Stimulated activated effector memory CD8-positive, alpha-beta T cell treated with anti-CD3 and anti-CD28 coated beads, Interleukin-12 subunit alpha, Interleukin-12 subunit beta, amount 100 ng/mL, for 72 hours (primary cell): ENCODE measurements at regions not wholly inside any gene's neighbourhood (a gene's known extent, or its start where the extent isn't known, plus 50 kb on each side); places are given as distances from the start of the nearest gene placed in this dataset.
A peak's percentile ranks its signal among the peaks of the same experiment; 100 is the strongest.

Experiments
- ATAC-seq: fragments of 150-1000 bp; cut with Tn5 transposase; 2 replicates; pipeline ENCODE4 v1.10.0; 2021
- DNase-seq, 2 donors: peaks; one replicate each; pipeline ENCODE4 v3.0.0; 2021 to 2022; ENCODE audit warnings: low spot score in 2 of 2
- H3K27ac Mint-ChIP-seq: one replicate; pipeline ENCODE4 v1.8.0; 2022; ENCODE audit warnings: mild to moderate bottlenecking, mixed read lengths
- H3K36me3 Mint-ChIP-seq: one replicate; pipeline ENCODE4 v1.8.0; 2022; ENCODE audit warnings: mild to moderate bottlenecking, mixed read lengths
- H3K4me1 Mint-ChIP-seq: one replicate; pipeline ENCODE4 v1.8.0; 2022; ENCODE audit warnings: mixed read lengths
- H3K4me3 Mint-ChIP-seq: one replicate; pipeline ENCODE4 v1.8.0; 2022; ENCODE audit warnings: mild to moderate bottlenecking, mixed read lengths
- H3K9me3 Mint-ChIP-seq: one replicate; pipeline ENCODE4 v1.8.0; 2022; ENCODE audit warnings: mixed read lengths

DNA sequence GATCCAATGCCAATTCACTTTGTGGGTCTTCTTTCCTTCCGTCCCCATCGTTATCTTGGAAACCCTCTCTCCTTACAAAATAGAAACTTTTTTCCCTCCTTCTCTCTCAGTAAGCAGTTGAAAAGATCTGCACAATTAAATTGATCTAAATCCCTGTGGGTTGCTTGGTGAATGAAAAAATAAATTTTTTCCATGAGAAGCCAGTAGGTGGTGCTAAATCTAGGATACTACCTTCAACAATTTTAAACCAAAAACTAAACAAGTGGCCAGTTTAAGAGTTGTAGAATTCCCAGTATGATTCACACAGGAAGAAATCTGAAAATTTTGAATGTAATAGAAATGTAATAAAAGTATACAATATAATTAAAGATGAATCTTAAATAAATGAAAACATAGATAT lies 990.3 kb upstream of the ZNF722 start:
- Mint-ChIP-seq H3K4me3 (no peak overlapping the region), H3K27ac (no peak overlapping the region), H3K4me1 (no peaks in the 10 kb centered on the region), H3K9me3 (peaks cover 14% of the 10 kb centered on the region), H3K36me3 (no peaks in the 10 kb centered on the region)
- DNase-seq, result no peak
- ATAC-seq, result no peak

DNA sequence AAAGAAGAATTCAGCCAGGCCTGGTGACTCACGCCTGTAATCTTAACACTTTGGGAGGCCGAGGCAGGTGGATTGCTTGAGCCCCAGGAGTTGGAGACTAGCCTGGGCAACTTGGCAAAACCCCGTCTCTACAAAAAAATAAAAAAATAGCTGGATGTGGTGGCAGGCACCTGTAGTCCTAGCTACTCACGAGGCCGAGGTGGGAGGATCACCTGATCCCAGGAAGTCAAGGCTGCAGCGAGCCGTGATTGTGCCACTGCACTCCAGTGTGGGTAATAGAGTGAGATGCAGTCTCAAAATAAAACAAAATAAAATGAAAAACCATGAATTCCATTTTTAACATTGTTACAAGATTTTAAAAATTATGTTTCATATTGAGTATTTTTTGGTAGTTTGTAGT lies 988.9 kb upstream of the ZNF722 start:
- peaks cover 10% of the 10 kb centered on the region for H3K9me3 Mint-ChIP-seq
- no peak overlapping the region for H3K4me3 Mint-ChIP-seq
- H3K27ac Mint-ChIP-seq, result no peak overlapping the region
- ATAC-seq, result no peak
- H3K36me3 Mint-ChIP-seq, result no peaks in the 10 kb centered on the region
- no peaks in the 10 kb centered on the region for H3K4me1 Mint-ChIP-seq
- DNase-seq, result no peak

DNA sequence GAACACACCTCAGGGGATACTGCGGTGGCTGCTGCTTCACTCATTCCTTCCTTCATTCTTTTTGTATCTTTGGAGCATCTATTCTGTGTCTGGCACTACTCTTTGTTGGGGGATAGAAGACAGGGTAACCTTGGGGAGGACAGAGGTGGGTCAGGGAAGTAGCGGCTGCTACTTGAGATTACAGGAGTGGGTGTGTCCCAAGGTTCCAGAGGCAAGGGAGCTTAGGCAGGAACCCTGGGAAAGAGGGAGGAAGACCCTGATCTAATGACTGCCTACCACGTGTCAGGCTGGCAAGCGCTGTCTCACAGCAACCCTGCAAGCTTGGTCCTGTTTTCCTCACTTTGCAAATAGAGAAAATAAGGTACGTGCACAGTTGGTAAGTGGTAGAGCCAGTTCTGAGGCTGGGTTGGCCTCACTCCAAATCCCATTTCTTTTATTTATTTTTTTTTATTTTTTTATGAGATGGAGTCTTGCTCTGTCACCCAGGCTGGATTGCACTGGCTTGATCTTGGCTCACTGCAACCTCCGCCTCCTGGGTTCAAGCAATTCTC lies 985.9 kb upstream of the ZNF722 start:
- peaks cover 18% of the 10 kb centered on the region for H3K9me3 Mint-ChIP-seq

DNA sequence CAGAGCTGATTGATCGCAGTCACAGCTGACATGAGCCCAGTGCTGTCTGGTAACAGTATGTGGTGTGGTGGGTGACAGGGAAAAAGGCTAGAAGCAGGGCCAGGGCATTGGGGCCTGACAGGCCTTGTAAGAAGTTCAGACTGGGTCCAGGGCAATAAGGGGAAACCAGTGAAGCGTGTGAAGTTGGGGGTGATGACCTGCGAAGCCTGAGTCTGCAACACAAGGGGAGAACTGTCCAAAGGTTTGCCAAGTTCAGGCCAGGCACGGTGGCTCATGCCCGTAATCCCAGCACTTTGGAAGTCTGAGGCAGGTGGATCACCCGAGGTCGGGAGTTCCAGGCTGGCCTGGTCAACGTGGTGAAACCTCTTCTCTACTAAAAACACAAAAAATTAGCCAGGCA lies 983.9 kb upstream of the ZNF722 start:
- H3K27ac Mint-ChIP-seq, result no peak overlapping the region
- no peak overlapping the region for H3K4me3 Mint-ChIP-seq
- DNase-seq (no peak), ATAC-seq (no peak)
- H3K36me3 Mint-ChIP-seq, result no peaks in the 10 kb centered on the region
- peaks cover 24% of the 10 kb centered on the region for H3K9me3 Mint-ChIP-seq
- H3K4me1 Mint-ChIP-seq, result no peaks in the 10 kb centered on the region

More for the DNA sequence above, 985.9 kb upstream of the ZNF722 start:
- no peaks in the 10 kb centered on the region for H3K4me1 Mint-ChIP-seq
- H3K36me3 Mint-ChIP-seq, result no peaks in the 10 kb centered on the region
- no peak for DNase-seq
- peak; percentile 40 for ATAC-seq
- H3K27ac Mint-ChIP-seq, result no peak overlapping the region
- H3K4me3 Mint-ChIP-seq, result no peak overlapping the region

DNA sequence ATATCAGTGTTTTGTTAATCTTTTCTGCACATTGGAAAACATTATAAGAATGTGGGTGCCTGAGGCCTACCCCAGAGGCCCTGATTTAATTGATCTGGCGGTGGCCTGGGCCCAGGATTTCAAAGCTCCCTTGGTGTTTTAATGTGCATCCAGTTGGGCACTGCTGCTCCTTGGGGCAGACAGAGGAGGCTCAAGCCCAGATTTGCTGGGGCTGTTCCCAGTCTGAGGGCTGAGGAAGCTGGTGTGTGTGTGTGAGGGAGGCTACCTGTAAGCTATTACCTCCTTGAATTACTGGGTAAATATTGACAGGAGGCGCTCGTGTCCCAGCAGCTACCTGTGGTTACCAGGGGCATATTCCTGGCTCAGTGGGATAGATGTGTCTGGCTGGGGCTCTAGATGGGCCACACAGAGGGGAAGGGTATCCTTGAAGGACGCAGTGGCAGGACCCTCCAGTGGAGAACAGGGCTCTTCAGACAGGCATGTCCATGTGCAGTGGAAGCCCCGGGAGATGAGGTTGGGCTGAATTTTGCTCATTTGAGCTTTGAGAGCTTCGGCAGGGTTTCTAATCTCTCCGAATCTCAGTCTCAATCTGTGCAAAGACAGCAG lies 975.4 kb upstream of the ZNF722 start:
- H3K4me3 Mint-ChIP-seq, result no peak overlapping the region
- H3K9me3 Mint-ChIP-seq, result peaks cover 21% of the 10 kb centered on the region
- DNase-seq (no peak), ATAC-seq (no peak)
- no peaks in the 10 kb centered on the region for H3K36me3 Mint-ChIP-seq
- no peak overlapping the region for H3K27ac Mint-ChIP-seq
- H3K4me1 Mint-ChIP-seq, result no peaks in the 10 kb centered on the region

DNA sequence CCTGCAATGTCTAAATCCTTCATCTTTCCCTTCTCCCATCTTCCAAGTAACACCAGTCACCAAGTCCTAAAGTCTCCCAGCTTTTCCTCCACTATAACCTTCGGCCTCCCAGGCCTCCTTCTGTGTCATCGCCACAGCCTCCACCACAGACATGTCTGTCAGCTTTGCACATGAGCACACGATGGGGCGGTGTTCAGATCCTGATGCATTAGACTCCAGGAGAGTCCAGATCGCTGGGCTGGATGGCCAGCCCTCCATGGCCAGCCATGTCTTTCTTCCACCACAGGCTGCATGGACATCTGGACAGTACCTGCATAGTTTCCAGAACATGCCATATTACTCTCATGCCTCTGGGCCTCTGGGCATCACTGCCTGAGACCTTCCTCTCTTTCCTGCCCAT lies 974.2 kb upstream of the ZNF722 start:
- no peaks in the 10 kb centered on the region for H3K36me3 Mint-ChIP-seq
- H3K4me3 Mint-ChIP-seq, result no peak overlapping the region
- H3K27ac Mint-ChIP-seq, result no peak overlapping the region
- no peak for DNase-seq
- H3K9me3 Mint-ChIP-seq, result peaks cover 18% of the 10 kb centered on the region
- no peak for ATAC-seq
- H3K4me1 Mint-ChIP-seq, result no peaks in the 10 kb centered on the region

DNA sequence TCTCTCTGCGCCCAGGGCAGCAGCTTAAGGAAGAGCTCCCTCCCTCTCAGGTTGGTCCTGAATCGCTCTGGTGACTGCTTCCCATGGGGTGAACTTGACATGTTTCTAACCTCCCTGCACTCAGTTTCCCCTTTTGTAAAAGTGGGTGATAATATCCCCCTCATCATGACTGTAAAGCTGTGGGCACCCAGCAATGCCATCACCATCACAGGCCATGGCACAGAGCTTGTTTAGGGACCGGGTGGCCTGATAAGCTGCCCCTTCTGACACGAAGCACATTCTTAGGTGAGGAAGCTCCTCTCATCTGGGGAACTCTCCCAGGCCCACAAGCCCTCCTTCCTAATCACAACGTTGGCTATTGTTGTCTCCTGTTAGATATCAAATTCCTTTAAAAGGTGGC lies 972.8 kb upstream of the ZNF722 start:
- H3K9me3 Mint-ChIP-seq, result peaks cover 19% of the 10 kb centered on the region
- no peak for ATAC-seq
- H3K27ac Mint-ChIP-seq, result no peak overlapping the region
- no peak for DNase-seq
- H3K36me3 Mint-ChIP-seq, result no peaks in the 10 kb centered on the region
- no peaks in the 10 kb centered on the region for H3K4me1 Mint-ChIP-seq
- H3K4me3 Mint-ChIP-seq, result no peak overlapping the region

DNA sequence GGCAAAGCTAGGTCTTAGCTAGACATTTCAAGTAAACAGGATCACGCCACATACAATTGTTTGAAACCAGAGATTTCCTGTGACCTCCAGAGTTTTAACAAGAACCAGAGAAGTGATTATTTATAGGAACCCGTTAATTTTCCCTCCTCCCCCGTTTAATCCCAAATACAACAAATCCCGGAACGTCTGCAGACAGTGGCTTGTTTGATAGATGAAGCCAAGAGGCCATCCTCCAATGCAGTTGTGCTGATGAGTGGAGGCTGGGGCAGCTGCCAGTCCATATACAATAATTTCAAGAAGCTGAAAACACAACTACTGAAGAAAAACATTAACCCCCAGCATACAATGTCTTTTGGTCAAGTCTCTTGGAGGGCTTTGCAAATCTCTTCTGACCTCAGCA lies 971.6 kb upstream of the ZNF722 start:
- Mint-ChIP-seq H3K36me3 (no peaks in the 10 kb centered on the region), H3K4me3 (no peak overlapping the region), H3K27ac (no peak overlapping the region), H3K9me3 (peaks cover 22% of the 10 kb centered on the region), H3K4me1 (no peaks in the 10 kb centered on the region)
- DNase-seq (no peak), ATAC-seq (no peak)

DNA sequence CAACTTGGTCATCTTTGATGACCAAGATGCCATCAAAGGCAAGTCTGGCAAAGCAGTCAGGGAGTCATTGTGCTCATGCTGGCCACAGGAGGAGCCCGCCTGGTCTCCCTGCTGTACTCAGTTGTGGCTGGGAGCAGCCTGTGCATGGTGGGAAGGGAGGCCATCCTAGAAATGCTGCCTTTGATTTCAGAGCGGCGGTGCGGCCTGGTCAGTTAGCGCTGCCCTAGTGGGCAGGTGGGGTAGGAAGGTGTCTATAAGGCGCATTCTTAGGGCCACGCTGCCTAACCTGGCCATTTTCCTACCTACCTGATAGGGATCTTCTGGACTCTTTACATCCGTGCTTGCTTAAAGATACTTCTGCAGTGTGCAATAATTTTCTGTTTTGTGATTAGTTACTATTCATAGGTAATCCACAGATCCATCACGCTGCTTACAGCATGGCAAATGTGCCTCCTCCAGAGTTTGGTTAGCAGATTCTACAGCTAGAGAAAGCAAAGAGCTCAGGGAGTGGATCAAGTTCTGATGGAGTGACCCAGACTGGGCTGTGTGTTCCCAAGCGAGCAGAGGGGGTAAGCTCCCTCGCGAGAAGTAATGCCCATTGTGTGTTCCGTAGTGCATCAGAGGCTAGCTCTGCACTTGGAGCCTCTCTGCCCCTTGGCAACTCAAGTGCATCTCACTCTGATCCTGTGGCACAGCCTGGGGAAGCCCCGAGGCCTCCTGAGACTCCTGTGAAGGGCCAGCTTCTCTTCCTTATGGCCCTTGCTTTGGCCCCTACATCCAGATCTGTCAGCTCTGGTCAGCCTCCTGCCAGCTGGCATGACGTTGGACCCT lies 970.1 kb upstream of the ZNF722 start:
- Mint-ChIP-seq H3K9me3 (peaks cover 24% of the 10 kb centered on the region), H3K4me3 (no peak overlapping the region), H3K36me3 (no peaks in the 10 kb centered on the region), H3K4me1 (no peaks in the 10 kb centered on the region), H3K27ac (no peak overlapping the region)
- DNase-seq (no peak), ATAC-seq (no peak)

DNA sequence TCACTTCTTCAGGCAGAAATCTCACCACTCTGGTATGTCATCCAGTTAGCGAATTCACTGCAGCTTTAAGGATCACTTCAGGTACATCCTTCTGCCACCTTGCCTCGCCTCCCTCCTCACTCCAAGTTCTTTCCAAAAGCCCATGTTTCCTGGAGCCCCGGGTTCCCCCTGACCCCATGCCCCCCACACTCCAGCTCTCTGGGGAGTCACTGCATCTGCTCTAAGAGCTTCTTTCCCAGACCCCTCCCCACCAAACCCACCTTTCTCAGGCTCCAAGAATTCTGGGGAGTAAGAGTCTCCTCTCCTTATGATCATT lies 969.5 kb upstream of the ZNF722 start:
- Mint-ChIP-seq H3K27ac (no peak overlapping the region), H3K36me3 (no peaks in the 10 kb centered on the region), H3K4me3 (no peak overlapping the region), H3K4me1 (no peaks in the 10 kb centered on the region), H3K9me3 (peaks cover 22% of the 10 kb centered on the region)
- ATAC-seq (no peak), DNase-seq (no peak)

DNA sequence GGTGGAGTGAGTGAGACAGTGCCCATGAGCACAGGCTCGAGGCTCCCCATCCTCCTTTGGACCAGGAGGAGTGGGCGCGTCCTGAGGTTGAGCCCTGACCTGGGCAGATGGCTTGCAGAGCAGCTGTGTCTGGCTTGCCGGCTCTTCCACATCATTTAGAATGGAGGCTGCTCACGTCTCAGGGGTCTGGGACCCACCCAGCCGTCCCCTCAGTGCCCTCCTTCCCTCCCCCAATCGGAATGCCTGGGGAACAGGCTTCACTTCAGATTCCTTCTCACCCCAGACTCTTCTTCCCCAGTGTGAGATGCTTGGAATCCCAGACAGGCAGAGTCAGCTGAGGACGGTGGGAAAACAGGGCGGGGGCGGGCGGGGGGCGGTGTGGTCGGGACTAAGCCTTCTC lies 968.6 kb upstream of the ZNF722 start:
- Mint-ChIP-seq H3K9me3 (peaks cover 18% of the 10 kb centered on the region), H3K36me3 (no peaks in the 10 kb centered on the region), H3K27ac (no peak overlapping the region), H3K4me3 (no peak overlapping the region), H3K4me1 (no peaks in the 10 kb centered on the region)
- no peak for DNase-seq
- no peak for ATAC-seq

DNA sequence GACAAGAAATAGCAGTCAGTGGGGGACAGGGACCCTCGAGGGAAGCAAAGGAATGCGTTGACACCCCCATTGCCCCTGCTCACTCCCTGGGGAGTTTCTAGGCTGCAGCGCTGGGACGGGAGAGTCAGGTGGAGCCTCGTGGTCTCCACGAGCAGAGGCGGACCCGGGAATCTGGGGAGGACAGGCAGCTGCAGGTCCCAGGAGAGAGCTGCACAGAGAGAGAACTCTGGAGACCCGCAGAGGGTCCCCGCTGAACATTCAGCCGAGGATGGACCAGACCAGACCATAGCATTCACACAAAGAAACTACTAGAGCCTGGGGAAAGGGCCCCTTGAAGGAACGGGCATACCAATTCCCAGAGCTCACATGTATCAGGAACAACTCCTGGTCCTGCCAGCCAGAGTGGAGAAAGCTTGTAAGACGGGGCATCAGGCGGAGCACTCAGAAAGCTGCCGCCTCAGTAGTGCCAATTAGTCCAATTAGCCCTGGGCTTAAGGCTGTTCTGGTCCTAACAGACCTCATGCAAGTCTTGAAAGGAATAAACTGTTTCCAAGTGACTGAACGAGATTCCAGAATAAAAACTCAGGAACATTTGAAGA lies 966.7 kb upstream of the ZNF722 start:
- Mint-ChIP-seq H3K36me3 (no peaks in the 10 kb centered on the region), H3K4me1 (no peaks in the 10 kb centered on the region), H3K9me3 (peaks cover 25% of the 10 kb centered on the region), H3K27ac (no peak overlapping the region), H3K4me3 (no peak overlapping the region)
- ATAC-seq (no peak), DNase-seq (no peak)

DNA sequence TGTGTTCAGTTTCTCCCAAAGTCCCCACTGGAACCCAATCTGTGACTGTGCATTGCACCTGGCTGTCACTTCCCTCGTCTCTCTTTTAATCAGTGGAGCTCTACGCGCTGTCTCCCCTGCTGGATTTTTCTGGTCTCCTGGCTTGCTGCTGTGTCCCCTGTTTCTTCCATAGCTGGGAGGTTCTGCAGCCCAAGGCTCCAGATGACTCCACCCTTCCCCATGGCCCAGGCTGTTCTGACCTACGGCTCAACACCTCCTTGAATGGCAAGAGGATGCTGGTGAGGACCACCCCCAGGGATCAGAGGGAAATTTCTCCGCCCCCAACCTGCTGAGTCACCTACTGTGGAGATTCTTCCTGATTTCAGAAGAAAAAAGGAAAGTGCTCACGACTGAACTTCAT lies 961.4 kb upstream of the ZNF722 start:
- Mint-ChIP-seq H3K36me3 (peaks cover 5% of the 10 kb centered on the region), H3K27ac (no peak overlapping the region), H3K9me3 (peaks cover 37% of the 10 kb centered on the region), H3K4me1 (no peaks in the 10 kb centered on the region), H3K4me3 (no peak overlapping the region)
- no peak for ATAC-seq
- DNase-seq, result no peak

DNA sequence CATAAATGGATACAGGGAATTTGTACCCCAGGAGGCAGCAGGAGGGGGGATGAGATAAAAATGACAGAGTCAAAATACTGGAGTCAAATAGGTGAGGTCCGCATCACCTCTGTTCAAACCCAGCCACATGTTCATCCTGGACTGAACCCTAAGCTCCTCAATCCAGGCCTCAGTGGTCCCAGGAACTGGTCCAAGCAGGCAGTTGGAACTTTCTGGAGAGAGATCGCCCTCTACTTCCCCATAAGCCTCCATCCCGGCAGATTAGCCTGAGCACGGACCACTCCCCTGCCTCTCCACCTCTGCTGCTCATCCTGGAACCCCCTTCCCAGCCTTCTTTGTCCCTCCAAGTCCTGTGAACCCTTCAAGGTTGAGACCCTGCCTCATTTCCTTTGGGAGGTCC lies 959.7 kb upstream of the ZNF722 start:
- Mint-ChIP-seq H3K4me1 (no peaks in the 10 kb centered on the region), H3K27ac (no peak overlapping the region), H3K4me3 (no peak overlapping the region), H3K9me3 (peaks cover 39% of the 10 kb centered on the region), H3K36me3 (peaks cover 5% of the 10 kb centered on the region)
- DNase-seq, result no peak
- no peak for ATAC-seq

DNA sequence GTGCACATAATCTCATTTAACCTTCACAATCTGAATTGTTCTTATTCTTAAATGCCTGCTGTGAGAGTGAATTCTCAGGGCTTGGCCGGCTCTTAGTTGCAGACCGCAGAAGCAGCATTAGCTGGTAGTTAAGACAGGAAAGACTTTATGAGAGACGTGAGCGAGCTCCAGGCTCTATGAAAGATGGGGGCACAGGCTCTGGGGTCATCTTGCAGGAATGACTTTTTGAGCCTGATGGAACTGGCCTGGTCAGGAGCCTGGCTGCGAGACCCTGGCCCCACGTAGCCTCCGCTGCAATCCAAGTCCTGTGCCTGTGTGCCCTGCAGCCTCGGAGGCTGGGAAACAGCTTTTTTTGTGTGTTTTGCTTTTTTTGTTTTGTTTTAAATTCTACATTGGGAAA lies 958.8 kb upstream of the ZNF722 start:
- no peak overlapping the region for H3K4me3 Mint-ChIP-seq
- H3K9me3 Mint-ChIP-seq, result peaks cover 39% of the 10 kb centered on the region
- DNase-seq (no peak), ATAC-seq (no peak)
- H3K4me1 Mint-ChIP-seq, result no peaks in the 10 kb centered on the region
- H3K27ac Mint-ChIP-seq, result no peak overlapping the region
- peaks cover 5% of the 10 kb centered on the region for H3K36me3 Mint-ChIP-seq

DNA sequence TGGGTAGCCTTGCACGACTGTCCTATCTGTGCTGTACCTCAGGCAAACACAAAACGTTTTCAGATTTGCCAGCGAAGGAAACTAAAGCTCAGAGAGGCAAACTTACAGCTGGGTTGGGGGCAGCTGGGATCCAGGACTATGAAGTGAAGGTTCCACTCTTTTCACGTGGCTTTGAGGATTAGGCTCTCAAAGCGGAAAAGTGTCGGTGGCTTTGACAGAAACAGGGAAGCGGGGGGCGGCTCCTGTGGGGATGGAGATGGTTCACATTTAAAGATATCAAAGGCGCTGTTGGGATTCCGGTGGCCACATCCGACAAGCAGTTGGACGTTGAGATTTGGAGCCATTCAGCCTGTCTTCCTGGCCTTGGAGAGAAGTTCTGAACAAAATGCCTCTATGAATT lies 958.3 kb upstream of the ZNF722 start:
- Mint-ChIP-seq H3K4me3 (no peak overlapping the region), H3K27ac (no peak overlapping the region), H3K4me1 (no peaks in the 10 kb centered on the region), H3K9me3 (peaks cover 36% of the 10 kb centered on the region), H3K36me3 (peaks cover 5% of the 10 kb centered on the region)
- no peak for DNase-seq
- no peak for ATAC-seq
